ENCODE measurements at regions not wholly inside any gene's neighbourhood (a gene's known extent, or its start where the extent isn't known, plus 50 kb on each side); places are given as distances from the start of the nearest gene placed in this dataset.

GRCh38 chr5:96051401-96051830 is 89.8 kb upstream of the ELL2 start:
- TF ChIP-seq EZH2phosphoT487 (IDR thresholded peaks at IDR 0.05; ENCODE audit: borderline replicate concordance, low read depth): no peak
- TF ChIP-seq SIN3A (IDR thresholded peaks at IDR 0.05; ENCODE audit: borderline replicate concordance, low read depth, low read length): no peak
- no peak for TF ChIP-seq FOSL2 (IDR thresholded peaks at IDR 0.05; ENCODE audit: borderline replicate concordance, low read depth)
- no peak for TF ChIP-seq FOXJ3 (CRISPR knock-in tag; IDR thresholded peaks at IDR 0.05)
- no peak for TF ChIP-seq TCF12 (IDR thresholded peaks at IDR 0.05)
- no peak for TF ChIP-seq GABPA (IDR thresholded peaks at IDR 0.05; ENCODE audit: low read depth)
- no peak for TF ChIP-seq NRF1 (IDR thresholded peaks at IDR 0.05; ENCODE audit: low read depth, low read length)
- no peak for TF ChIP-seq ELF1 (IDR thresholded peaks at IDR 0.05)
- TF ChIP-seq TAF1 (IDR thresholded peaks at IDR 0.05; ENCODE audit: borderline replicate concordance, low read depth, low read length): no peak
- no peak for TF ChIP-seq MXI1 (IDR thresholded peaks at IDR 0.05; ENCODE audit: low read depth, low read length)
- no peak for TF ChIP-seq RAD21 (IDR thresholded peaks at IDR 0.05; ENCODE audit: low read length)
- no peak for TF ChIP-seq RCOR1 (IDR thresholded peaks at IDR 0.05; ENCODE audit: low read length)
- no peak for TF ChIP-seq SMC3 (IDR thresholded peaks at IDR 0.05; ENCODE audit: low read depth, low read length)
- no peak for DNase-seq
- H2AFZ ChIP-seq (ENCODE audit: low read depth): no peak overlapping the region
- no peaks in the 10 kb centered on the region for H3K36me3 ChIP-seq (replicated peaks in 1 of 2; ENCODE audit: control insufficient read depth in 1 of 2, insufficient read depth in 2 of 2, low read length in 1 of 2)
- no peak overlapping the region for H3K4me3 ChIP-seq (ENCODE audit: low read depth in 2 of 2, low read length in 1 of 2)
- 73% methylated on average over 4 of the region's 4 CpGs for WGBS (ENCODE audit: low lambda C conversion rate)
- no peaks in the 10 kb centered on the region for H3K27me3 ChIP-seq (ENCODE audit: insufficient read depth)
- POLR2A ChIA-PET: no interaction called here
- no peak overlapping the region; the same call in 1 of the 2 replicates for H3K9ac ChIP-seq
- H3K27ac ChIP-seq (ENCODE audit: low read depth in 2 of 2, low read length in 1 of 2): no peak overlapping the region
- no peaks in the 10 kb centered on the region for H3K79me2 ChIP-seq (ENCODE audit: insufficient read depth)
- H3K9me2 ChIP-seq: no peaks in the 10 kb centered on the region
- peaks cover 2% of the 10 kb centered on the region for H3F3A ChIP-seq (replicated peaks; ENCODE audit: insufficient read depth)
- H4K20me1 ChIP-seq (ENCODE audit: insufficient read depth): no peaks in the 10 kb centered on the region
- CTCF ChIA-PET: no interaction called here
- peaks cover 0 to 16% of the 10 kb centered on the region in 2 experiments; a peak in 2 of 4 replicates for H3K4me1 ChIP-seq (ENCODE audit: control insufficient read depth in 1 of 2, insufficient read depth in 2 of 2, low read depth in 1 of 2, low read length in 1 of 2)
- H3K4me2 ChIP-seq: no peak overlapping the region
- H3K9me3 ChIP-seq: no peaks in the 10 kb centered on the region

- no peak for TF ChIP-seq GABPA (IDR thresholded peaks at IDR 0.05; ENCODE audit: low read depth)
- TF ChIP-seq YY1 (IDR thresholded peaks at IDR 0.05; ENCODE audit: low read depth): no peak
- TF ChIP-seq ELF1 (IDR thresholded peaks at IDR 0.05): no peak
- no peak for TF ChIP-seq CHD2 (IDR thresholded peaks at IDR 0.05; ENCODE audit: low read length, partially characterized antibody)
- no peak for TF ChIP-seq POLR2AphosphoS5 (IDR thresholded peaks at IDR 0.05; ENCODE audit: low read depth, low read length)
- TF ChIP-seq, protein P1, sequence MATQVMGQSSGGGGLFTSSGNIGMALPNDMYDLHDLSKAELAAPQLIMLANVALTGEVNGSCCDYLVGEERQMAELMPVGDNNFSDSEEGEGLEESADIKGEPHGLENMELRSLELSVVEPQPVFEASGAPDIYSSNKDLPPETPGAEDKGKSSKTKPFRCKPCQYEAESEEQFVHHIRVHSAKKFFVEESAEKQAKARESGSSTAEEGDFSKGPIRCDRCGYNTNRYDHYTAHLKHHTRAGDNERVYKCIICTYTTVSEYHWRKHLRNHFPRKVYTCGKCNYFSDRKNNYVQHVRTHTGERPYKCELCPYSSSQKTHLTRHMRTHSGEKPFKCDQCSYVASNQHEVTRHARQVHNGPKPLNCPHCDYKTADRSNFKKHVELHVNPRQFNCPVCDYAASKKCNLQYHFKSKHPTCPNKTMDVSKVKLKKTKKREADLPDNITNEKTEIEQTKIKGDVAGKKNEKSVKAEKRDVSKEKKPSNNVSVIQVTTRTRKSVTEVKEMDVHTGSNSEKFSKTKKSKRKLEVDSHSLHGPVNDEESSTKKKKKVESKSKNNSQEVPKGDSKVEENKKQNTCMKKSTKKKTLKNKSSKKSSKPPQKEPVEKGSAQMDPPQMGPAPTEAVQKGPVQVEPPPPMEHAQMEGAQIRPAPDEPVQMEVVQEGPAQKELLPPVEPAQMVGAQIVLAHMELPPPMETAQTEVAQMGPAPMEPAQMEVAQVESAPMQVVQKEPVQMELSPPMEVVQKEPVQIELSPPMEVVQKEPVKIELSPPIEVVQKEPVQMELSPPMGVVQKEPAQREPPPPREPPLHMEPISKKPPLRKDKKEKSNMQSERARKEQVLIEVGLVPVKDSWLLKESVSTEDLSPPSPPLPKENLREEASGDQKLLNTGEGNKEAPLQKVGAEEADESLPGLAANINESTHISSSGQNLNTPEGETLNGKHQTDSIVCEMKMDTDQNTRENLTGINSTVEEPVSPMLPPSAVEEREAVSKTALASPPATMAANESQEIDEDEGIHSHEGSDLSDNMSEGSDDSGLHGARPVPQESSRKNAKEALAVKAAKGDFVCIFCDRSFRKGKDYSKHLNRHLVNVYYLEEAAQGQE (IDR thresholded peaks at IDR 0.05; ENCODE audit: low read depth, low read length): no peak
- no peak for TF ChIP-seq RAD21 (IDR thresholded peaks at IDR 0.05; ENCODE audit: low read length)
- no peak for TF ChIP-seq RXRA (IDR thresholded peaks at IDR 0.05; ENCODE audit: borderline replicate concordance, low read depth)
- no peak for TF ChIP-seq CTCF (IDR thresholded peaks at IDR 0.05)
- no peak for TF ChIP-seq PBX3 (IDR thresholded peaks at IDR 0.05)
- no peak for TF ChIP-seq TCF12 (IDR thresholded peaks at IDR 0.05)
- ChIA-PET POLR2A (no interaction called here), CTCF (interaction anchor here (0.6 kb wide), 1 partner anchor 336 kb away, joined by 3 read pairs; no protein-coding TSS in a partner anchor)
- no peak for DNase-seq
- Histone ChIP-seq H3K27me3 (ENCODE audit: insufficient read depth) (no peaks in the 10 kb centered on the region), H3K9ac (peak overlapping the region; percentile 56), H3K36me3 (replicated peaks in 1 of 2; ENCODE audit: control insufficient read depth in 1 of 2, insufficient read depth in 2 of 2, low read length in 1 of 2) (no peaks in the 10 kb centered on the region), H2AFZ (ENCODE audit: low read depth) (peak overlapping the region; percentile 70; the same call in 1 of the 2 replicates), H3F3A (replicated peaks; ENCODE audit: insufficient read depth) (peaks cover 2% of the 10 kb centered on the region), H3K27ac (ENCODE audit: low read depth in 2 of 2, low read length in 1 of 2) (peak overlapping the region in 1 of 2 experiments; percentile 50; a peak in 2 of 4 replicates), H4K20me1 (ENCODE audit: insufficient read depth) (no peaks in the 10 kb centered on the region), H3K9me3 (no peaks in the 10 kb centered on the region), H3K4me2 (peak overlapping the region; percentile 60; the same call in 1 of the 2 replicates), H3K79me2 (ENCODE audit: insufficient read depth) (no peaks in the 10 kb centered on the region), H3K4me1 (ENCODE audit: control insufficient read depth in 1 of 2, insufficient read depth in 2 of 2, low read depth in 1 of 2, low read length in 1 of 2) (peaks cover 0 to 16% of the 10 kb centered on the region in 2 experiments; a peak in 2 of 4 replicates), H3K4me3 (ENCODE audit: low read depth in 2 of 2, low read length in 1 of 2) (no peak overlapping the region; a peak in 1 of 4 replicates), H3K9me2 (no peaks in the 10 kb centered on the region)
- WGBS (ENCODE audit: low lambda C conversion rate): 98% methylated on average over 7 of the region's 7 CpGs
Measured at GRCh38 chr5:96050273-96050880, 88.7 kb upstream of the ELL2 start.

All from SK-N-SH (cell line).